HFF-Myc (cell line): ENCODE measurements at regions not wholly inside any gene's neighbourhood (a gene's known extent, or its start where the extent isn't known, plus 50 kb on each side); places are given as distances from the start of the nearest gene placed in this dataset.

ENCODE experiments used
- DNase-seq: peaks from one replicate; pipeline ENCODE4 v3.0.0-alpha.2; 2011; ENCODE audit warnings: low read depth; ENCODE audit errors: extremely low read depth
- H3K4me3 ChIP-seq: replicated peaks from 2 replicates; pipeline ENCODE4 v1.5.1; 2011; ENCODE audit warnings: low read depth, mild to moderate bottlenecking, control low read depth, low read length
- TF ChIP-seq, protein P1 (sequence below): IDR thresholded peaks from 2 replicates; pipeline ENCODE4 v1.5.1; 2012; ENCODE audit warnings: mild to moderate bottlenecking, low read depth, low read length, control low read depth; ENCODE audit errors: missing control alignments

- no peak for DNase-seq
- TF ChIP-seq, protein P1, sequence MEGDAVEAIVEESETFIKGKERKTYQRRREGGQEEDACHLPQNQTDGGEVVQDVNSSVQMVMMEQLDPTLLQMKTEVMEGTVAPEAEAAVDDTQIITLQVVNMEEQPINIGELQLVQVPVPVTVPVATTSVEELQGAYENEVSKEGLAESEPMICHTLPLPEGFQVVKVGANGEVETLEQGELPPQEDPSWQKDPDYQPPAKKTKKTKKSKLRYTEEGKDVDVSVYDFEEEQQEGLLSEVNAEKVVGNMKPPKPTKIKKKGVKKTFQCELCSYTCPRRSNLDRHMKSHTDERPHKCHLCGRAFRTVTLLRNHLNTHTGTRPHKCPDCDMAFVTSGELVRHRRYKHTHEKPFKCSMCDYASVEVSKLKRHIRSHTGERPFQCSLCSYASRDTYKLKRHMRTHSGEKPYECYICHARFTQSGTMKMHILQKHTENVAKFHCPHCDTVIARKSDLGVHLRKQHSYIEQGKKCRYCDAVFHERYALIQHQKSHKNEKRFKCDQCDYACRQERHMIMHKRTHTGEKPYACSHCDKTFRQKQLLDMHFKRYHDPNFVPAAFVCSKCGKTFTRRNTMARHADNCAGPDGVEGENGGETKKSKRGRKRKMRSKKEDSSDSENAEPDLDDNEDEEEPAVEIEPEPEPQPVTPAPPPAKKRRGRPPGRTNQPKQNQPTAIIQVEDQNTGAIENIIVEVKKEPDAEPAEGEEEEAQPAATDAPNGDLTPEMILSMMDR = no peak
- no peak overlapping the region for H3K4me3 ChIP-seq
Measured at GRCh38 chr13:40151673-40152072, 496.2 kb downstream of the COG6 start.

DNA sequence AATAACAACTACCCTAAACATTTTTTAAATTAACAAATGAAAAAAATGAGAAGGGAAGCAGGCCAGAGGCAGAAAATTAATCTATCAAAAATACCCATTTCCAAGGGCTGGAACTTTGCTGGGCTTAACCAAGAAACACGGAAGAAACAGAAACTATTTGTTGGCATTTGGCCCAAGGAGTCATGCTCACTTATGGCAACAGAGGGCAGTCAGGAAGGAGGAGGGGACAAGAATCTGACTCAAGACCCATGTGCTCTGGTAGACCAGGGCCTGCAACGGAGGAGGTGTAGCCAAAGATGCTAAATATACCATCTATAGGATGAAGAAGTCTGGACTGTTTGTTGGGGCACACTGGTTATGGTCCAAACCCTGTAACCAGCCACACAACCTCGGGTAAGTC, 496.7 kb downstream of the COG6 start:
- DNase-seq = peak; percentile 61
- no peak overlapping the region for H3K4me3 ChIP-seq
- TF ChIP-seq, protein P1 = peak; percentile 23

GRCh38 chr13:40152922-40153321, 497.5 kb downstream of the COG6 start:
- H3K4me3 ChIP-seq = no peak overlapping the region
- no peak for DNase-seq
- TF ChIP-seq, protein P1 = no peak

GRCh38 chr13:40153516-40153915, 498.1 kb downstream of the COG6 start:
- TF ChIP-seq, protein P1 = no peak
- DNase-seq = no peak

GRCh38 chr13:40155201-40155600, 499.7 kb downstream of the COG6 start:
- no peak for DNase-seq
- no peak overlapping the region for H3K4me3 ChIP-seq
- TF ChIP-seq, protein P1 = no peak

More at GRCh38 chr13:40153516-40153915, 498.1 kb downstream of the COG6 start:
- H3K4me3 ChIP-seq = no peak overlapping the region

DNA sequence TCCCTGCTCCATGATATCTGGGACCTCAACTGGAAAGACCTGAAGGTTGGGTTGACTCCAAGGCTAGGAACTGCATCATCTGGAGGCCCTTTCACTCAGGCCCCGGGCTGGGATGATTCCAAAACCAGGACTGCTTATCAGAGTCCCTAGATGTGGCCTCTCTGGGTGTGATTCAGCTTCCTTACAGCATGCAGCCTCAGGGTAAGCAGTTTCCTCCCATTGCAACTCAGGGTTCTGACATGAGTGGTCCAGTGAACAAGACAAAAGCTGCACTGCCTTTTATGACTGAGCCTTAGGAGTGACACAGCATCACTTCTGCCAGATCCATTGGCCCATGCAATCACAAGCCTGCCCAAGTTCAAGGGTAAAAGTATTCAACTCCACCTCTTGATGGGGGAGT, 502.8 kb downstream of the COG6 start:
- H3K4me3 ChIP-seq = no peak overlapping the region
- TF ChIP-seq, protein P1 = no peak
- DNase-seq = no peak

DNA sequence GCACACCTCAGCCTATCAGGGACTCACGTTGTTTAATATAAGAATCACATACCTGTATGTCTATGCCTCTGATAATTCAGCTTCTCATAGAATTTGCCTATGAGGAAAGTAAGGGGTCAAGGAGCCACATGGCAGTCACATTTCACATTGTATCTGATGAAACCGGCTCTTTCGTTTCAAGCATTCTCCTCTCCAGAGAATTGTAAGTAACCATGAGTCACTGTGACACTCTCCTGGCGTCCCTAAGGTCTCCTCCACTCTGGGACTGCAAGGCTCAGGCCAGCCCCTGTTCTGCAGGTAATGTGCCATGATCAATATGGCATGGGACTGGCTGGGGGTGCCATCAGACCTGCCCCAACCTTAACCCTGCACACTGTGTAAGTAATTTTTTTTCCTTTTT, 503.3 kb downstream of the COG6 start:
- H3K4me3 ChIP-seq = no peak overlapping the region
- TF ChIP-seq, protein P1 = no peak
- no peak for DNase-seq
